ACC112 (cell line): ENCODE measurements at regions not wholly inside any gene's neighbourhood (a gene's known extent, or its start where the extent isn't known, plus 50 kb on each side); places are given as distances from the start of the nearest gene placed in this dataset.

Experiments used
- H2AFZ ChIP-seq: fragments of 200-600 bp; sonication (generic); one replicate; pipeline ENCODE4 v1.6.0; 2017; ENCODE audit warnings: antibody characterized with exemption, low read length; ENCODE audit not compliant: unreplicated experiment
- H3K27ac ChIP-seq: fragments of 200-600 bp; sonication (generic); 2 replicates; pipeline ENCODE4 v1.5.1; 2014; ENCODE audit warnings: low read depth, mild to moderate bottlenecking, antibody characterized with exemption, low read length, moderate library complexity
- H3K27me3 ChIP-seq: fragments of 200-600 bp; sonication (generic); 2 replicates; pipeline ENCODE4 v1.6.1; 2014; ENCODE audit warnings: mild to moderate bottlenecking, antibody characterized with exemption, low read length, moderate library complexity, mixed read lengths; ENCODE audit not compliant: insufficient read depth
- H3K36me3 ChIP-seq: fragments of 200-600 bp; sonication (generic); 2 replicates; pipeline ENCODE4 v1.6.1; 2016; ENCODE audit warnings: mild to moderate bottlenecking, antibody characterized with exemption, low read length, moderate library complexity, mixed read lengths; ENCODE audit not compliant: insufficient read depth
- H3K4me1 ChIP-seq: fragments of 200-600 bp; sonication (generic); one replicate; pipeline ENCODE4 v1.6.1; 2016; ENCODE audit warnings: low read length, mixed read lengths; ENCODE audit not compliant: insufficient read depth, unreplicated experiment, control insufficient read depth
- H3K4me3 ChIP-seq: fragments of 200-600 bp; sonication (generic); 2 replicates; pipeline ENCODE4 v1.5.1; 2014; ENCODE audit warnings: mild to moderate bottlenecking, low read depth, low read length
- H3K79me2 ChIP-seq: fragments of 200-600 bp; sonication (generic); one replicate; pipeline ENCODE4 v1.6.0; 2016; ENCODE audit warnings: low read length; ENCODE audit not compliant: control insufficient read depth, unreplicated experiment, insufficient read depth

GRCh38 chr2:10964052-10964790 is 52.5 kb downstream of the KCNF1 start:
- Histone ChIP-seq H3K27ac (no peak overlapping the region), H2AFZ (no peak overlapping the region), H3K4me1 (peaks cover 13% of the 10 kb centered on the region), H3K4me3 (no peak overlapping the region), H3K36me3 (no peaks in the 10 kb centered on the region), H3K79me2 (no peaks in the 10 kb centered on the region), H3K27me3 (peaks cover 59% of the 10 kb centered on the region)

GRCh38 chr2:10965241-10965843 is 53.6 kb downstream of the KCNF1 start:
- peaks cover 13% of the 10 kb centered on the region for H3K4me1 ChIP-seq
- no peaks in the 10 kb centered on the region for H3K79me2 ChIP-seq
- no peak overlapping the region for H2AFZ ChIP-seq
- no peak overlapping the region for H3K27ac ChIP-seq
- H3K36me3 ChIP-seq = no peaks in the 10 kb centered on the region
- H3K27me3 ChIP-seq = peaks cover 63% of the 10 kb centered on the region
- no peak overlapping the region for H3K4me3 ChIP-seq

GRCh38 chr2:10966056-10966455 is 54.3 kb downstream of the KCNF1 start:
- Histone ChIP-seq H3K27ac (no peak overlapping the region), H3K36me3 (no peaks in the 10 kb centered on the region), H3K4me3 (no peak overlapping the region), H3K4me1 (peaks cover 13% of the 10 kb centered on the region), H3K79me2 (no peaks in the 10 kb centered on the region), H3K27me3 (peaks cover 68% of the 10 kb centered on the region), H2AFZ (no peak overlapping the region)

- H2AFZ ChIP-seq = no peak overlapping the region
- H3K27me3 ChIP-seq = peaks cover 72% of the 10 kb centered on the region
- H3K4me1 ChIP-seq = peaks cover 13% of the 10 kb centered on the region
- no peak overlapping the region for H3K4me3 ChIP-seq
- H3K79me2 ChIP-seq = no peaks in the 10 kb centered on the region
- H3K36me3 ChIP-seq = no peaks in the 10 kb centered on the region
- no peak overlapping the region for H3K27ac ChIP-seq
Observed at GRCh38 chr2:10966741-10967140, 55.0 kb downstream of the KCNF1 start.

- H3K4me1 ChIP-seq = peaks cover 10% of the 10 kb centered on the region
- no peak overlapping the region for H3K4me3 ChIP-seq
- no peak overlapping the region for H3K27ac ChIP-seq
- no peak overlapping the region for H2AFZ ChIP-seq
- H3K36me3 ChIP-seq = no peaks in the 10 kb centered on the region
- H3K27me3 ChIP-seq = peaks cover 73% of the 10 kb centered on the region
- H3K79me2 ChIP-seq = no peaks in the 10 kb centered on the region
Observed at GRCh38 chr2:10968176-10968575, 56.4 kb downstream of the KCNF1 start.

- Histone ChIP-seq H3K36me3 (no peaks in the 10 kb centered on the region), H3K79me2 (no peaks in the 10 kb centered on the region), H3K4me1 (no peaks in the 10 kb centered on the region), H3K27ac (no peak overlapping the region), H2AFZ (no peak overlapping the region), H3K27me3 (peaks cover 73% of the 10 kb centered on the region), H3K4me3 (no peak overlapping the region)
Observed at GRCh38 chr2:10970666-10971065, 58.9 kb downstream of the KCNF1 start.

- H3K79me2 ChIP-seq = no peaks in the 10 kb centered on the region
- H3K27me3 ChIP-seq = peaks cover 71% of the 10 kb centered on the region
- H3K4me1 ChIP-seq = no peaks in the 10 kb centered on the region
- no peak overlapping the region for H2AFZ ChIP-seq
- H3K27ac ChIP-seq = no peak overlapping the region
- H3K4me3 ChIP-seq = no peak overlapping the region
- H3K36me3 ChIP-seq = no peaks in the 10 kb centered on the region
Observed at GRCh38 chr2:10971161-10971887, 59.6 kb downstream of the KCNF1 start.

GRCh38 chr2:10971888-10972260 is 60.1 kb downstream of the KCNF1 start:
- Histone ChIP-seq H3K4me3 (no peak overlapping the region), H2AFZ (no peak overlapping the region), H3K79me2 (no peaks in the 10 kb centered on the region), H3K4me1 (no peaks in the 10 kb centered on the region), H3K36me3 (no peaks in the 10 kb centered on the region), H3K27me3 (peaks cover 71% of the 10 kb centered on the region), H3K27ac (no peak overlapping the region)

- no peak overlapping the region for H2AFZ ChIP-seq
- no peaks in the 10 kb centered on the region for H3K36me3 ChIP-seq
- H3K27me3 ChIP-seq = peaks cover 71% of the 10 kb centered on the region
- H3K4me1 ChIP-seq = no peaks in the 10 kb centered on the region
- H3K4me3 ChIP-seq = no peak overlapping the region
- no peak overlapping the region for H3K27ac ChIP-seq
- H3K79me2 ChIP-seq = no peaks in the 10 kb centered on the region
Observed at GRCh38 chr2:10972683-10973433, 61.1 kb downstream of the KCNF1 start.

GRCh38 chr2:10973766-10974165 is 62.0 kb downstream of the KCNF1 start:
- no peak overlapping the region for H2AFZ ChIP-seq
- no peak overlapping the region for H3K27ac ChIP-seq
- no peaks in the 10 kb centered on the region for H3K36me3 ChIP-seq
- peaks cover 72% of the 10 kb centered on the region for H3K27me3 ChIP-seq
- no peak overlapping the region for H3K4me3 ChIP-seq
- H3K4me1 ChIP-seq = no peaks in the 10 kb centered on the region
- no peaks in the 10 kb centered on the region for H3K79me2 ChIP-seq
